Adipocyte (in vitro differentiated cells): ENCODE measurements at regions not wholly inside any gene's neighbourhood (a gene's known extent, or its start where the extent isn't known, plus 50 kb on each side); places are given as distances from the start of the nearest gene placed in this dataset.

Source experiments
- DNase-seq: peaks from one replicate; pipeline ENCODE4 v3.0.0-alpha.2; 2015; ENCODE audit warnings: low read depth
- H3K27me3 ChIP-seq: replicated peaks from 2 replicates; pipeline ENCODE4 v1.7.0; 2013; ENCODE audit warnings: mild to moderate bottlenecking, low read length, moderate library complexity; ENCODE audit not compliant: control insufficient read depth, insufficient read depth
- H3K36me3 ChIP-seq: 2 replicates; pipeline ENCODE4 v1.7.0; 2013; ENCODE audit warnings: low read length, mild to moderate bottlenecking, moderate library complexity; ENCODE audit not compliant: control insufficient read depth, insufficient read depth, severe bottlenecking
- H3K4me1 ChIP-seq: 2 replicates; pipeline ENCODE4 v1.7.0; 2013; ENCODE audit warnings: mild to moderate bottlenecking, low read length, moderate library complexity; ENCODE audit not compliant: control insufficient read depth, insufficient read depth
- H3K4me3 ChIP-seq: 2 replicates; pipeline ENCODE4 v1.7.0; 2013; ENCODE audit warnings: mild to moderate bottlenecking, low read length, moderate library complexity
- H3K9ac ChIP-seq: 2 replicates; pipeline ENCODE4 v1.7.0; 2013; ENCODE audit warnings: mild to moderate bottlenecking, low read length, moderate library complexity
- H3K9me3 ChIP-seq: 2 replicates; pipeline ENCODE4 v1.7.0; 2013; ENCODE audit warnings: mild to moderate bottlenecking, low read length, moderate library complexity; ENCODE audit not compliant: control insufficient read depth

GRCh38 chr14:87725318-87725717, 267.7 kb downstream of the GALC start:
- H3K4me1 ChIP-seq: no peaks in the 10 kb centered on the region
- no peaks in the 10 kb centered on the region for H3K27me3 ChIP-seq
- DNase-seq: no peak
- no peaks in the 10 kb centered on the region for H3K36me3 ChIP-seq
- H3K9ac ChIP-seq: no peak overlapping the region
- H3K4me3 ChIP-seq: no peak overlapping the region
- no peaks in the 10 kb centered on the region for H3K9me3 ChIP-seq

- H3K27me3 ChIP-seq: no peaks in the 10 kb centered on the region
- H3K4me1 ChIP-seq: no peaks in the 10 kb centered on the region
- no peak for DNase-seq
- no peak overlapping the region for H3K4me3 ChIP-seq
- H3K9ac ChIP-seq: no peak overlapping the region
- no peaks in the 10 kb centered on the region for H3K36me3 ChIP-seq
- H3K9me3 ChIP-seq: no peaks in the 10 kb centered on the region
Measured at GRCh38 chr14:87712396-87713090, 280.4 kb downstream of the GALC start.

GRCh38 chr14:87705439-87705896, 287.5 kb downstream of the GALC start:
- peaks cover 11% of the 10 kb centered on the region for H3K4me1 ChIP-seq
- H3K36me3 ChIP-seq: no peaks in the 10 kb centered on the region
- H3K4me3 ChIP-seq: no peak overlapping the region
- no peak for DNase-seq
- no peaks in the 10 kb centered on the region for H3K9me3 ChIP-seq
- H3K9ac ChIP-seq: no peak overlapping the region
- H3K27me3 ChIP-seq: no peaks in the 10 kb centered on the region

GRCh38 chr14:87698481-87698880, 294.5 kb downstream of the GALC start:
- no peaks in the 10 kb centered on the region for H3K9me3 ChIP-seq
- no peak overlapping the region for H3K9ac ChIP-seq
- no peaks in the 10 kb centered on the region for H3K4me1 ChIP-seq
- no peak overlapping the region for H3K4me3 ChIP-seq
- H3K36me3 ChIP-seq: no peaks in the 10 kb centered on the region
- DNase-seq: no peak
- no peaks in the 10 kb centered on the region for H3K27me3 ChIP-seq

- no peaks in the 10 kb centered on the region for H3K9me3 ChIP-seq
- DNase-seq: no peak
- no peaks in the 10 kb centered on the region for H3K36me3 ChIP-seq
Measured at GRCh38 chr14:87696485-87696884, 296.5 kb downstream of the GALC start.

GRCh38 chr14:87691042-87691881, 301.7 kb downstream of the GALC start:
- Histone ChIP-seq H3K9me3 (no peaks in the 10 kb centered on the region), H3K4me3 (no peak overlapping the region), H3K27me3 (no peaks in the 10 kb centered on the region), H3K36me3 (no peaks in the 10 kb centered on the region), H3K9ac (no peak overlapping the region), H3K4me1 (no peaks in the 10 kb centered on the region)
- no peak for DNase-seq

More at GRCh38 chr14:87696485-87696884, 296.5 kb downstream of the GALC start:
- Histone ChIP-seq H3K27me3 (no peaks in the 10 kb centered on the region), H3K4me1 (no peaks in the 10 kb centered on the region), H3K9ac (no peak overlapping the region), H3K4me3 (no peak overlapping the region)

- Histone ChIP-seq H3K27me3 (no peaks in the 10 kb centered on the region), H3K36me3 (no peaks in the 10 kb centered on the region), H3K4me1 (no peaks in the 10 kb centered on the region), H3K4me3 (no peak overlapping the region), H3K9me3 (no peaks in the 10 kb centered on the region), H3K9ac (no peak overlapping the region)
- DNase-seq: no peak
Measured at GRCh38 chr14:87690076-87690613, 302.8 kb downstream of the GALC start.

GRCh38 chr14:87688524-87688923, 304.5 kb downstream of the GALC start:
- H3K27me3 ChIP-seq: no peaks in the 10 kb centered on the region
- no peaks in the 10 kb centered on the region for H3K4me1 ChIP-seq
- H3K9me3 ChIP-seq: peaks cover 6% of the 10 kb centered on the region
- H3K36me3 ChIP-seq: no peaks in the 10 kb centered on the region
- no peak for DNase-seq
- H3K4me3 ChIP-seq: no peak overlapping the region
- no peak overlapping the region for H3K9ac ChIP-seq

- no peak for DNase-seq
- H3K9ac ChIP-seq: no peak overlapping the region
- peaks cover 18% of the 10 kb centered on the region for H3K9me3 ChIP-seq
- no peaks in the 10 kb centered on the region for H3K27me3 ChIP-seq
- no peaks in the 10 kb centered on the region for H3K36me3 ChIP-seq
- no peak overlapping the region for H3K4me3 ChIP-seq
- H3K4me1 ChIP-seq: no peaks in the 10 kb centered on the region
Measured at GRCh38 chr14:87687420-87687819, 305.6 kb downstream of the GALC start.

GRCh38 chr14:87686746-87687145, 306.2 kb downstream of the GALC start:
- Histone ChIP-seq H3K9me3 (peaks cover 18% of the 10 kb centered on the region), H3K36me3 (no peaks in the 10 kb centered on the region), H3K9ac (no peak overlapping the region), H3K4me3 (no peak overlapping the region), H3K27me3 (no peaks in the 10 kb centered on the region), H3K4me1 (no peaks in the 10 kb centered on the region)
- no peak for DNase-seq

GRCh38 chr14:87679866-87680265, 313.1 kb downstream of the GALC start:
- H3K27me3 ChIP-seq: no peaks in the 10 kb centered on the region
- DNase-seq: no peak
- no peak overlapping the region for H3K4me3 ChIP-seq
- H3K9me3 ChIP-seq: peaks cover 18% of the 10 kb centered on the region
- H3K36me3 ChIP-seq: no peaks in the 10 kb centered on the region
- H3K4me1 ChIP-seq: no peaks in the 10 kb centered on the region
- H3K9ac ChIP-seq: no peak overlapping the region
